ENCODE measurements at regions not wholly inside any gene's neighbourhood (a gene's known extent, or its start where the extent isn't known, plus 50 kb on each side); places are given as distances from the start of the nearest gene placed in this dataset.

DNA sequence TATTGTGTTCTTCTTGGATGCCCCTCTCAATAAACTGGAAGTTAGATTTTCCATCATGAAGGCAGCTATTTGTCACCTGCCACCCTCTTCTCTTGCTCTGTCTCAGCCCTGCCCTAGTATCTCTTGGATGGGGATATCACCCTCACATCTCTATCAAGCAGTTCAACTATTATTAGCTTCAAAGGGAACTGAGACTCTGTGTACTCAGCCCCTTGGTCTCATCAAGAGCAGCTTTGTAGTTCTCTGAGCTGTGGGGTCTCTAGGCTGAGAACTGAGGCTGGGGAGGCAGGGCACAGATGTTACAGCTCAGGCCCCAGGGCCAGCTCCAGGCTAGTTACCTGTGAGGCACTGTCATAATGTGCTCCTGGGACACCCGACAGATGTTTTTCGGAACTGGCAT lies 130.3 kb downstream of the DAD1 start:
- TF ChIP-seq, protein P1, sequence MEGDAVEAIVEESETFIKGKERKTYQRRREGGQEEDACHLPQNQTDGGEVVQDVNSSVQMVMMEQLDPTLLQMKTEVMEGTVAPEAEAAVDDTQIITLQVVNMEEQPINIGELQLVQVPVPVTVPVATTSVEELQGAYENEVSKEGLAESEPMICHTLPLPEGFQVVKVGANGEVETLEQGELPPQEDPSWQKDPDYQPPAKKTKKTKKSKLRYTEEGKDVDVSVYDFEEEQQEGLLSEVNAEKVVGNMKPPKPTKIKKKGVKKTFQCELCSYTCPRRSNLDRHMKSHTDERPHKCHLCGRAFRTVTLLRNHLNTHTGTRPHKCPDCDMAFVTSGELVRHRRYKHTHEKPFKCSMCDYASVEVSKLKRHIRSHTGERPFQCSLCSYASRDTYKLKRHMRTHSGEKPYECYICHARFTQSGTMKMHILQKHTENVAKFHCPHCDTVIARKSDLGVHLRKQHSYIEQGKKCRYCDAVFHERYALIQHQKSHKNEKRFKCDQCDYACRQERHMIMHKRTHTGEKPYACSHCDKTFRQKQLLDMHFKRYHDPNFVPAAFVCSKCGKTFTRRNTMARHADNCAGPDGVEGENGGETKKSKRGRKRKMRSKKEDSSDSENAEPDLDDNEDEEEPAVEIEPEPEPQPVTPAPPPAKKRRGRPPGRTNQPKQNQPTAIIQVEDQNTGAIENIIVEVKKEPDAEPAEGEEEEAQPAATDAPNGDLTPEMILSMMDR (IDR thresholded peaks at IDR 0.05; ENCODE audit: low read depth, low read length) = no peak
- no peak for TF ChIP-seq EZH2phosphoT487 (IDR thresholded peaks at IDR 0.05; ENCODE audit: low read depth)
- Histone ChIP-seq H3K4me1 (ENCODE audit: low read length) (peaks cover 25% of the 10 kb centered on the region), H3K4me2 (ENCODE audit: low read length) (peak overlapping the region; percentile 20; the same call in 1 of the 2 replicates), H4K20me1 (ENCODE audit: insufficient read depth, low read length) (no peaks in the 10 kb centered on the region), H3K4me3 (ENCODE audit: low read length) (no peak overlapping the region), H3K36me3 (replicated peaks; ENCODE audit: low read depth, low read length) (no peaks in the 10 kb centered on the region), H3K27me3 (ENCODE audit: low read depth, low read length) (peaks cover 16% of the 10 kb centered on the region; the same call in 1 of the 2 replicates), H3K9me3 (ENCODE audit: insufficient read depth, low read length) (no peaks in the 10 kb centered on the region), H2AFZ (ENCODE audit: low read depth, low read length) (no peak overlapping the region), H3K9ac (ENCODE audit: low read length) (no peak overlapping the region), H3K79me2 (ENCODE audit: low read length) (no peaks in the 10 kb centered on the region), H3K27ac (ENCODE audit: low read length) (no peak overlapping the region)

- Histone ChIP-seq H3K27ac (ENCODE audit: low read length) (no peak overlapping the region), H3K4me2 (ENCODE audit: low read length) (no peak overlapping the region), H3K36me3 (replicated peaks; ENCODE audit: low read depth, low read length) (no peaks in the 10 kb centered on the region), H3K27me3 (ENCODE audit: low read depth, low read length) (peaks cover 16% of the 10 kb centered on the region; the same call in 1 of the 2 replicates), H3K4me1 (ENCODE audit: low read length) (peaks cover 18% of the 10 kb centered on the region), H3K9ac (ENCODE audit: low read length) (no peak overlapping the region), H4K20me1 (ENCODE audit: insufficient read depth, low read length) (no peaks in the 10 kb centered on the region), H2AFZ (ENCODE audit: low read depth, low read length) (no peak overlapping the region), H3K4me3 (ENCODE audit: low read length) (no peak overlapping the region), H3K9me3 (ENCODE audit: insufficient read depth, low read length) (no peaks in the 10 kb centered on the region), H3K79me2 (ENCODE audit: low read length) (no peaks in the 10 kb centered on the region)
- TF ChIP-seq, protein P1 (IDR thresholded peaks at IDR 0.05; ENCODE audit: low read depth, low read length) = no peak
- TF ChIP-seq EZH2phosphoT487 (IDR thresholded peaks at IDR 0.05; ENCODE audit: low read depth) = no peak
These were observed 131.9 kb downstream of the DAD1 start for GRCh38 chr14:22456998-22457594.

- Histone ChIP-seq H3K36me3 (replicated peaks; ENCODE audit: low read depth, low read length) (no peaks in the 10 kb centered on the region), H3K79me2 (ENCODE audit: low read length) (no peaks in the 10 kb centered on the region), H3K27ac (ENCODE audit: low read length) (no peak overlapping the region), H3K4me3 (ENCODE audit: low read length) (no peak overlapping the region), H3K27me3 (ENCODE audit: low read depth, low read length) (peaks cover 16% of the 10 kb centered on the region; the same call in 1 of the 2 replicates), H3K4me1 (ENCODE audit: low read length) (peaks cover 18% of the 10 kb centered on the region), H4K20me1 (ENCODE audit: insufficient read depth, low read length) (no peaks in the 10 kb centered on the region), H3K9me3 (ENCODE audit: insufficient read depth, low read length) (no peaks in the 10 kb centered on the region), H2AFZ (ENCODE audit: low read depth, low read length) (no peak overlapping the region), H3K9ac (ENCODE audit: low read length) (no peak overlapping the region), H3K4me2 (ENCODE audit: low read length) (no peak overlapping the region)
- no peak for TF ChIP-seq EZH2phosphoT487 (IDR thresholded peaks at IDR 0.05; ENCODE audit: low read depth)
These were observed 132.6 kb downstream of the DAD1 start for GRCh38 chr14:22456421-22456820.

DNA sequence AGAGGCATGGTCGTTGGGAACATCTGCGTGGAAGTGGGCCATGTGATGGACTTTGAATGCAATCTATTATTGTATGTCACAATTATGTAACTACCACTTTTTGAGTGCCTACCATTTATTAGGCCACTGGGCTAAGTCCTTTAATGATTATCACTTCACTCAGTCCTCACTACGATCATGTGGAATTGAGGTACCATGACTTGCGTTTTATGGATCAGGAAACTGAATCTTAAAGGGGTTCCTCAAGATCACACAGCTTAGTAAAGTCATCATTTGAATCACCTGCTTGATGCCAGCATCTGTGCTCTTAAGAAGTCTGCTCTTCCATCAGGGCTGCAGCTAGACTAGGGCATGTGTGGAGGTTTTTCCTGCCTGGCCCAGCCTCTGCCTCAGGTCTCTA lies 136.7 kb downstream of the DAD1 start:
- Histone ChIP-seq H3K36me3 (replicated peaks; ENCODE audit: low read depth, low read length) (no peaks in the 10 kb centered on the region), H3K27ac (ENCODE audit: low read length) (no peak overlapping the region), H3K4me1 (ENCODE audit: low read length) (no peaks in the 10 kb centered on the region), H3K4me3 (ENCODE audit: low read length) (no peak overlapping the region), H3K4me2 (ENCODE audit: low read length) (no peak overlapping the region), H3K79me2 (ENCODE audit: low read length) (no peaks in the 10 kb centered on the region), H3K27me3 (ENCODE audit: low read depth, low read length) (peaks cover 10% of the 10 kb centered on the region; the same call in 1 of the 2 replicates), H3K9me3 (ENCODE audit: insufficient read depth, low read length) (no peaks in the 10 kb centered on the region), H4K20me1 (ENCODE audit: insufficient read depth, low read length) (no peaks in the 10 kb centered on the region), H3K9ac (ENCODE audit: low read length) (no peak overlapping the region), H2AFZ (ENCODE audit: low read depth, low read length) (no peak overlapping the region)
- no peak for TF ChIP-seq EZH2phosphoT487 (IDR thresholded peaks at IDR 0.05; ENCODE audit: low read depth)
- TF ChIP-seq, protein P1 (IDR thresholded peaks at IDR 0.05; ENCODE audit: low read depth, low read length) = no peak

Data from OCI-LY3 (cell line).